HEK293T (cell line): ENCODE measurements at regions not wholly inside any gene's neighbourhood (a gene's known extent, or its start where the extent isn't known, plus 50 kb on each side); places are given as distances from the start of the nearest gene placed in this dataset.
"Not testable (repeated sequence)": the region's sequence is repeated elsewhere in the genome, so short reads cannot be mapped to it uniquely, and the experiment has no call there.

Source experiments
- ELF4 ChIP-seq: fragments of 450-650 bp; IDR thresholded peaks from 2 replicates; pipeline ENCODE4 v1.6.1; 2017; ENCODE audit warnings: antibody characterized with exemption
- FOXA1 ChIP-seq: fragments of 450-650 bp; IDR thresholded peaks from 2 replicates; pipeline ENCODE4 v1.6.1; 2016; ENCODE audit warnings: mild to moderate bottlenecking
- HDGF ChIP-seq: fragments of 450-650 bp; IDR thresholded peaks from 2 replicates; pipeline ENCODE4 v1.6.1; 2017; ENCODE audit warnings: antibody characterized with exemption, borderline replicate concordance
- NFRKB ChIP-seq: fragments of 450-650 bp; IDR thresholded peaks from 2 replicates; pipeline ENCODE4 v1.6.1; 2016; ENCODE audit warnings: mild to moderate bottlenecking, moderate library complexity
- SP1 ChIP-seq: fragments of 450-650 bp; IDR thresholded peaks from 2 replicates; pipeline ENCODE4 v1.6.1; 2017
- TARDBP ChIP-seq: fragments of 450-650 bp; IDR thresholded peaks from 2 replicates; pipeline ENCODE4 v1.6.1; 2016
- ZNF384 ChIP-seq: fragments of 450-650 bp; IDR thresholded peaks from 2 replicates; pipeline ENCODE4 v1.6.1; 2016
- TF ChIP-seq, protein P1 (sequence below): fragments of 450-650 bp; IDR thresholded peaks from 2 replicates; pipeline ENCODE4 v1.6.1; 2016

DNA sequence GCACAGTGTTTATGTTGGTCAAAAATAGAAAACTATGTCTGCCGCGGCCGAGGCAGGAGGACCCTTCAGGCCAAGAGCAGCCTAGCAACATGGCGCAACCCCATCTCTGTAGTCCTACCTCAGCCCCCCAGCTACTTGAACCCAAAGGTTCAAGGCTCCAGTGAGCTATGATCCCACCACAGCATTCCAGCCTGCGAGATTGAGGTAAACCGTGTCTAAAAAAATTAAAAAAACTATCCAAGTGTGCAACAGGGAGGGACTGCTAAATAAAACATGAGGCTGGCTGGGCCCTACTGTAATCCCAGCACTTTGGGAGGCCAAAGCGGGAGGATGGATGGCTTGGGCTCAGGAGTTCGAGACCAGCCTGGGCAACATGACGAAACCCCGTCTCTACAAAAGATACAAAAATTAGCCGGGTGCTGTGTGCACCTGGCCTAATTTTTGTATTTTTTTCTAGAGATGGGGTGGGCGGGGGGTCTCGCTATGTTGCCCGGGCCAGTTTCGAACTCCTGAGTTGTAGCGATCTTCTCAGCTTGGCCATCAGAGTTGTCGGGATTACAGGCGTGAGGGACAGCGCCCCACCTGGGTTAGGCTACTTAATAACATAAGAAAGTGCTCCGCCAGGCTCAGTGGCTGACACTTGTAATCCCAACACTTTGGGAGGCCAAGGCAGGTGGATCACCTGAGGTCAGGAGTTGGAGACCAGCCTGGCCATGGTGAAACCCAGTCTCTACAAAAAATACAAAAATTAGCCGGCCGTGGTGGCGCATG, 309.4 kb downstream of the ZNF37A start:
- TF ChIP-seq NFRKB, FOXA1, ELF4, TARDBP, SP1, HDGF, ZNF384: not testable (repeated sequence)
- TF ChIP-seq, protein P1, sequence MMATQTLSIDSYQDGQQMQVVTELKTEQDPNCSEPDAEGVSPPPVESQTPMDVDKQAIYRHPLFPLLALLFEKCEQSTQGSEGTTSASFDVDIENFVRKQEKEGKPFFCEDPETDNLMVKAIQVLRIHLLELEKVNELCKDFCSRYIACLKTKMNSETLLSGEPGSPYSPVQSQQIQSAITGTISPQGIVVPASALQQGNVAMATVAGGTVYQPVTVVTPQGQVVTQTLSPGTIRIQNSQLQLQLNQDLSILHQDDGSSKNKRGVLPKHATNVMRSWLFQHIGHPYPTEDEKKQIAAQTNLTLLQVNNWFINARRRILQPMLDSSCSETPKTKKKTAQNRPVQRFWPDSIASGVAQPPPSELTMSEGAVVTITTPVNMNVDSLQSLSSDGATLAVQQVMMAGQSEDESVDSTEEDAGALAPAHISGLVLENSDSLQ: not testable (repeated sequence)
